OCI-LY3 (cell line): ENCODE measurements at regions not wholly inside any gene's neighbourhood (a gene's known extent, or its start where the extent isn't known, plus 50 kb on each side); places are given as distances from the start of the nearest gene placed in this dataset.

Experiments used
- H2AFZ ChIP-seq: fragments of 200-600, 300-600 bp; shearing (Covaris generic); 2 replicates; pipeline ENCODE4 v1.6.0; 2014; ENCODE audit warnings: antibody characterized with exemption, low read depth, low read length
- H3K27ac ChIP-seq: fragments of 200-600, 300-600 bp; sonication (generic); 2 replicates; pipeline ENCODE4 v1.5.1; 2014; ENCODE audit warnings: mild to moderate bottlenecking, low read length, moderate library complexity, mixed read lengths
- H3K27me3 ChIP-seq: fragments of 200-600, 300-600 bp; sonication (generic); 2 replicates; pipeline ENCODE4 v1.6.1; 2014; ENCODE audit warnings: low read depth, low read length, mixed read lengths
- H3K36me3 ChIP-seq: fragments of 200-600, 300-600 bp; sonication (generic); replicated peaks from 2 replicates; pipeline ENCODE3; 2014; ENCODE audit warnings: low read depth, low read length, mixed read lengths
- H3K4me1 ChIP-seq: fragments of 300-600, 200-600 bp; sonication (generic); 2 replicates; pipeline ENCODE4 v1.6.1; 2014; ENCODE audit warnings: low read length, mixed read lengths
- H3K4me2 ChIP-seq: fragments of 200-600, 300-600 bp; sonication (generic); 2 replicates; pipeline ENCODE4 v1.6.1; 2014; ENCODE audit warnings: low read length, mixed read lengths
- H3K4me3 ChIP-seq: fragments of 300-600, 200-600 bp; sonication (generic); 2 replicates; pipeline ENCODE4 v1.5.1; 2014; ENCODE audit warnings: antibody characterized with exemption, mild to moderate bottlenecking, low read length, moderate library complexity
- H3K79me2 ChIP-seq: fragments of 300-600, 200-600 bp; shearing (Covaris generic); 2 replicates; pipeline ENCODE4 v1.6.1; 2014; ENCODE audit warnings: mild to moderate bottlenecking, low read length, mixed read lengths
- H3K9ac ChIP-seq: fragments of 300-600, 200-600 bp; shearing (Covaris generic); 2 replicates; pipeline ENCODE4 v1.6.0; 2014; ENCODE audit warnings: mild to moderate bottlenecking, low read length, moderate library complexity
- H3K9me3 ChIP-seq: fragments of 200-600, 300-600 bp; shearing (Covaris generic); 2 replicates; pipeline ENCODE4 v1.6.1; 2014; ENCODE audit warnings: low read length, mixed read lengths; ENCODE audit not compliant: insufficient read depth
- H4K20me1 ChIP-seq: fragments of 200-600, 300-600 bp; sonication (generic); 2 replicates; pipeline ENCODE4 v1.6.1; 2016; ENCODE audit warnings: low read length, mixed read lengths; ENCODE audit not compliant: insufficient read depth
- CTCF ChIP-seq: fragments of 200-600, 300-600 bp; sonication (generic); IDR thresholded peaks from 2 replicates; pipeline ENCODE4 v1.5.1; 2014; ENCODE audit warnings: antibody characterized with exemption, low read length, low read depth
- EZH2phosphoT487 ChIP-seq: fragments of 200-600 bp; shearing (Covaris generic); IDR thresholded peaks from 2 replicates; pipeline ENCODE4 v1.6.1; 2018; ENCODE audit warnings: antibody characterized with exemption, mixed run types, low read depth

- Histone ChIP-seq H3K4me2 (no peak overlapping the region), H3K9me3 (no peaks in the 10 kb centered on the region), H3K9ac (no peak overlapping the region), H3K4me1 (no peaks in the 10 kb centered on the region), H3K79me2 (peaks cover 28% of the 10 kb centered on the region), H4K20me1 (0 out of 2 replicates have a peak, but pooled peaks cover 17% of the 10 kb centered on the region), H3K27ac (no peak overlapping the region), H2AFZ (no peak overlapping the region), H3K27me3 (no peaks in the 10 kb centered on the region), H3K4me3 (no peak overlapping the region), H3K36me3 (peaks cover 2% of the 10 kb centered on the region)
- TF ChIP-seq CTCF (no peak), EZH2phosphoT487 (no peak)
Observed at GRCh38 chr6:34615574-34616226, 59.6 kb upstream of the SPDEF start.

GRCh38 chr6:34610819-34611477 lies 54.8 kb upstream of the SPDEF start:
- Histone ChIP-seq H3K36me3 (peaks cover 6% of the 10 kb centered on the region), H3K27me3 (no peaks in the 10 kb centered on the region), H3K9ac (no peak overlapping the region), H3K4me2 (no peak overlapping the region), H2AFZ (no peak overlapping the region), H4K20me1 (peaks cover 15% of the 10 kb centered on the region), H3K4me1 (peaks cover 13% of the 10 kb centered on the region), H3K4me3 (no peak overlapping the region), H3K27ac (no peak overlapping the region), H3K9me3 (no peaks in the 10 kb centered on the region), H3K79me2 (peaks cover 42% of the 10 kb centered on the region)
- TF ChIP-seq CTCF (no peak), EZH2phosphoT487 (no peak)

GRCh38 chr6:34608321-34609091 lies 52.4 kb upstream of the SPDEF start:
- no peak overlapping the region for H3K4me2 ChIP-seq
- H3K27me3 ChIP-seq, result no peaks in the 10 kb centered on the region
- H3K27ac ChIP-seq, result no peak overlapping the region
- no peaks in the 10 kb centered on the region for H3K9me3 ChIP-seq
- H4K20me1 ChIP-seq, result peaks cover 28% of the 10 kb centered on the region
- no peak overlapping the region for H3K4me3 ChIP-seq
- no peak overlapping the region for H3K9ac ChIP-seq
- H3K79me2 ChIP-seq, result peaks cover 45% of the 10 kb centered on the region
- TF ChIP-seq CTCF (no peak), EZH2phosphoT487 (no peak)
- H2AFZ ChIP-seq, result no peak overlapping the region
- H3K4me1 ChIP-seq, result peaks cover 13% of the 10 kb centered on the region
- H3K36me3 ChIP-seq, result peaks cover 9% of the 10 kb centered on the region
